ENCODE measurements at regions not wholly inside any gene's neighbourhood (a gene's known extent, or its start where the extent isn't known, plus 50 kb on each side); places are given as distances from the start of the nearest gene placed in this dataset.

DNA sequence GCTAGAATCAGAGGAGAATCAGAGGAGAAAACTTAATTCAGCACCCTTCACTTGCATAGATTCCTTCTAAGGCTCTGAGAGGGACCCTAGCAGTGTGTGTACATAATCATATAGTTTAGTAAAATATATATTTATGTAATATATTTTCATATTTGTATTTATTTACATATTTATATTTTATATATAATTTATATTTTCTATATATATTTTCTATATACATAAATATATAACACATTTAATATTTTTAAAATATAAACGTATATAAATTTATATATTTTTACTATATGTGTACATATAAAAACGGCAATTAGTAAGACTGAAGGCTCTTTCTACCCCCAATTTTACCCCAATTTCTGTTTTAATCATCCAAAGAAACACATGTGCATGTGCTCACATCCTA lies 80.3 kb downstream of the NXPE2 start:
- no peak overlapping the region for H3K27ac ChIP-seq
- no peaks in the 10 kb centered on the region for H3K9me3 ChIP-seq
- no peaks in the 10 kb centered on the region for H3K36me3 ChIP-seq
- 76 to 89% methylated on average over 2 of the region's 2 CpGs for WGBS, 2 donors
- no peaks in the 10 kb centered on the region for H3K27me3 ChIP-seq
- H3K4me3 ChIP-seq = no peak overlapping the region
- no peak for ATAC-seq (ENCODE audit: low FRiP score in 2 of 2)
- no peaks in the 10 kb centered on the region for H3K4me1 ChIP-seq
- no peak for DNase-seq
- TF ChIP-seq EP300 (IDR thresholded peaks at IDR 0.05) = no peak
- TF ChIP-seq, protein P1, sequence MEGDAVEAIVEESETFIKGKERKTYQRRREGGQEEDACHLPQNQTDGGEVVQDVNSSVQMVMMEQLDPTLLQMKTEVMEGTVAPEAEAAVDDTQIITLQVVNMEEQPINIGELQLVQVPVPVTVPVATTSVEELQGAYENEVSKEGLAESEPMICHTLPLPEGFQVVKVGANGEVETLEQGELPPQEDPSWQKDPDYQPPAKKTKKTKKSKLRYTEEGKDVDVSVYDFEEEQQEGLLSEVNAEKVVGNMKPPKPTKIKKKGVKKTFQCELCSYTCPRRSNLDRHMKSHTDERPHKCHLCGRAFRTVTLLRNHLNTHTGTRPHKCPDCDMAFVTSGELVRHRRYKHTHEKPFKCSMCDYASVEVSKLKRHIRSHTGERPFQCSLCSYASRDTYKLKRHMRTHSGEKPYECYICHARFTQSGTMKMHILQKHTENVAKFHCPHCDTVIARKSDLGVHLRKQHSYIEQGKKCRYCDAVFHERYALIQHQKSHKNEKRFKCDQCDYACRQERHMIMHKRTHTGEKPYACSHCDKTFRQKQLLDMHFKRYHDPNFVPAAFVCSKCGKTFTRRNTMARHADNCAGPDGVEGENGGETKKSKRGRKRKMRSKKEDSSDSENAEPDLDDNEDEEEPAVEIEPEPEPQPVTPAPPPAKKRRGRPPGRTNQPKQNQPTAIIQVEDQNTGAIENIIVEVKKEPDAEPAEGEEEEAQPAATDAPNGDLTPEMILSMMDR (IDR thresholded peaks at IDR 0.05) = no peak
- TF ChIP-seq POLR2A (IDR thresholded peaks at IDR 0.05) = no peak
- no peak for TF ChIP-seq POLR2AphosphoS5 (IDR thresholded peaks at IDR 0.05)

DNA sequence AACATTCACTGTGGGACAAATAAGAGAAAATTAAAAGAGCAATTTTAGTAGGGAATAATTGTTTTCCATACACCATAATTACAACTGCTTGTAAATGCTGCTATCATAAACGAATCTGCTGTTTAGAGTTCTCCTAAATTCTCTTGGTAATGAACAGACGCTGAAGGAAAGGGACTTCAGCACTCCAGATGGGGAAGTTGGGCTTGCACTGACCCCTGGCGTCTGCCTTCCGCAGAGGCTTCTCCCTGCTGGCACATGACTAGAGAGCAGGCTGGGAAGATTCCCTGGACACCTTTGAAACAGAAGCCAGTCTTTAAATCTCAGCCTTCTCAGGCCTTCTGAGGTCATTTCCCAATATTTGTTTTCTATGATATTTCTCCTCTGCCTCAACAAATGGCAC lies 84.1 kb downstream of the NXPE2 start:
- Histone ChIP-seq H3K4me3 (no peak overlapping the region), H3K27ac (no peak overlapping the region), H3K27me3 (no peaks in the 10 kb centered on the region), H3K36me3 (no peaks in the 10 kb centered on the region), H3K4me1 (no peaks in the 10 kb centered on the region), H3K9me3 (no peaks in the 10 kb centered on the region)
- DNase-seq = peak in 1 of 2 donors; percentile 45
- no peak for TF ChIP-seq POLR2AphosphoS5 (IDR thresholded peaks at IDR 0.05)
- TF ChIP-seq, protein P1 (IDR thresholded peaks at IDR 0.05) = peak in 5 of 6 experiments; percentile 35 to 64 (median 52)
- peak; percentile 65 to 95 for ATAC-seq (ENCODE audit: low FRiP score in 2 of 2)
- 3 to 6% methylated on average over 4 of the region's 4 CpGs for WGBS, 2 donors

DNA sequence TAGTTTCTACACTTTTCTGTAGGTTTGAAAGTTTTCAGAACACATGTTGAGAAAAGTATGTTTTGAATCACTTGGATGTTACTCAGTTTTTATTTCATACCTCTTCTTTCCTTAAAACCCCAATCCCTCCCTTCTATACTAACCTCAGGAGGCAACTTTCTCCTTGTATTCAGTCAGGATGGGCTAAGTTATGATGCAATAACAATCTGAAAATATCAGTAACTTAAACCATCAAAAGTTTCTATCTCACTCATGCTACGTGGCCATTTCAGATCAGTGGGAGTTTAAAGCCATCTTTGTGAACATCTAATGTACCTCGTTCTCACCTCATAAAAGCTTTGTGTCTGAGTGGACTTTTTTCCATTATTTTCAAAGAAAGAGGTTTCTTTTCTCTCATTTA lies 86.2 kb downstream of the NXPE2 start:
- Histone ChIP-seq H3K27ac (no peak overlapping the region), H3K4me1 (no peaks in the 10 kb centered on the region), H3K4me3 (no peak overlapping the region), H3K27me3 (no peaks in the 10 kb centered on the region), H3K36me3 (no peaks in the 10 kb centered on the region), H3K9me3 (no peaks in the 10 kb centered on the region)
- DNase-seq (no peak), ATAC-seq (ENCODE audit: low FRiP score in 2 of 2) (no peak)
- no peak for TF ChIP-seq EP300 (IDR thresholded peaks at IDR 0.05)
- TF ChIP-seq, protein P1 (IDR thresholded peaks at IDR 0.05) = no peak
- no peak for TF ChIP-seq POLR2A (IDR thresholded peaks at IDR 0.05)
- TF ChIP-seq POLR2AphosphoS5 (IDR thresholded peaks at IDR 0.05) = no peak
- WGBS, 2 donors = 66 to 81% methylated on average over 2 of the region's 2 CpGs

DNA sequence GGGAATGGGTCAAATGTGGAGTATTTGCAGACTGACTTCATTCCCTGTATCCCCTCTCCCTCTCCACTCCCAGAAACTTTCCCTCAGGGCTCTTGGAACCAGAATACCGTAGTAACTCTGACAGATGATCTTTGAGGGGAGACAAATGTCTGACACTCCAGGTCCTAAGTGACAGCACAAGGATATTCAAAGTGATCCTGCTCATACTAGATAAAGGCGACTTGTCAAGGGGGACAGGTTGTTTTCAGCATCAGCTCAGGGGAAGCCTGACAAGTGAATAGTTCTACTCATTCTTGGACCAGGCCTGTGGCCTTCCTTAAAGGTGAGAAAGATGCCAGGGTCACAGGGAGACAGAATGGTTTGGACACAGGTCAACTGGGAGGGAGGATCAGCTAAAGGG lies 92.8 kb downstream of the NXPE2 start:
- TF ChIP-seq POLR2AphosphoS5 (IDR thresholded peaks at IDR 0.05) (no peak), POLR2A (IDR thresholded peaks at IDR 0.05) (no peak), EP300 (IDR thresholded peaks at IDR 0.05) (no peak)
- TF ChIP-seq, protein P1 (IDR thresholded peaks at IDR 0.05) = no peak
- Histone ChIP-seq H3K4me1 (no peaks in the 10 kb centered on the region), H3K36me3 (no peaks in the 10 kb centered on the region), H3K4me3 (no peak overlapping the region), H3K27ac (no peak overlapping the region), H3K27me3 (no peaks in the 10 kb centered on the region), H3K9me3 (no peaks in the 10 kb centered on the region)
- DNase-seq (no peak), ATAC-seq (ENCODE audit: low FRiP score in 2 of 2) (no peak)
- 79 to 86% methylated on average over 2 of the region's 2 CpGs for WGBS, 2 donors

DNA sequence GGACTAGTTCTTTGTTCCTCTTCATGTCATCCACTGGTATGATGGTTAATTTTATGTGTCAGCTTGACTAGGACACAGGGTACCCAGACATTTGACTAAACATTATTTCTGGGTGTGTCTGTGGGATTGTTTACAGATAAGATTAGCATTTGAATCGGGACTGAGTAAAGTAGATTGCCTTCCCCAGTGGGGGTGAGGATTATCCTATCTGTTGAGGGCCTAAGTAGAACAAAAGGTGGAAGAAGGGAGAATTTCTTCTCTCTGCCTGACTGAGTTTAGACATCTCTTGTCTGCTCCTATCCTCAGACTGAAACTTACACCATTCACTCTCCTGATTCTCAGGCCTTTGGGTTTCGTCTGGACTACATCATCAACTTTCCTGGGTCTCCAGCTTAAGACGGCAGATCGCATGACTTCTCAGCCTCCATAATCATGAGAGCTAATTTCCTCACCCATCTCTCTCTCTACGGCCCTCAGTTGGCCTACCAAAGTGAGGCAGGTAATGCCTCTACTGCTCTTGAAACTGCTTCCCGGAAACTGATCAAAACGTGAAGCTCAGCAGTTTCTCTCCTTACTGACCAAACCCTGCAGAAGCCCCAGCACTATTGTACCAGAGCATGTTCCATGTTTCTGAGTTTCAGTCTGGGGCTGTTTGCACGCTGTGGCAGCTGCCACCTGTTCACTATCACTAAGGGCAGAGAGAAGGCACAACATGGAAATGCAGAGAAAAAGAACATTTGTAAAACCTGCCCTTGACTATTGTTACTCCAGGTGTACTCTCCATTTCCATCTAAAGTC lies 95.4 kb downstream of the NXPE2 start:
- ATAC-seq (ENCODE audit: low FRiP score in 2 of 2) (no peak), DNase-seq (no peak)
- TF ChIP-seq POLR2AphosphoS5 (IDR thresholded peaks at IDR 0.05) (no peak), POLR2A (IDR thresholded peaks at IDR 0.05) (no peak), EP300 (IDR thresholded peaks at IDR 0.05) (no peak)
- TF ChIP-seq, protein P1 (IDR thresholded peaks at IDR 0.05) = no peak
- Histone ChIP-seq H3K27ac (no peak overlapping the region), H3K4me3 (no peak overlapping the region), H3K27me3 (no peaks in the 10 kb centered on the region), H3K36me3 (no peaks in the 10 kb centered on the region), H3K9me3 (no peaks in the 10 kb centered on the region), H3K4me1 (no peaks in the 10 kb centered on the region)
- WGBS, 2 donors = 73 to 74% methylated on average over 8 of the region's 8 CpGs

Data from upper lobe of left lung (tissue), 6 donors.